ENCODE measurements at regions not wholly inside any gene's neighbourhood (a gene's known extent, or its start where the extent isn't known, plus 50 kb on each side); places are given as distances from the start of the nearest gene placed in this dataset.

GRCh38 chr2:21676676-21677075 is 552.9 kb downstream of the TDRD15 start:
- no peak for TF ChIP-seq CTCF (conservative IDR thresholded peaks at IDR 0.05)
- no peak for TF ChIP-seq ZFX (IDR thresholded peaks at IDR 0.05)

Data from C4-2B (cell line).